Activated CD4-positive, alpha-beta T cell treated with anti-CD3 and anti-CD28 coated beads for 48 hours (primary cell): ENCODE measurements at regions not wholly inside any gene's neighbourhood (a gene's known extent, or its start where the extent isn't known, plus 50 kb on each side); places are given as distances from the start of the nearest gene placed in this dataset.

ENCODE experiments used
- DNase-seq: peaks from one replicate; pipeline ENCODE4 v3.0.0-alpha.2; 2020

DNA sequence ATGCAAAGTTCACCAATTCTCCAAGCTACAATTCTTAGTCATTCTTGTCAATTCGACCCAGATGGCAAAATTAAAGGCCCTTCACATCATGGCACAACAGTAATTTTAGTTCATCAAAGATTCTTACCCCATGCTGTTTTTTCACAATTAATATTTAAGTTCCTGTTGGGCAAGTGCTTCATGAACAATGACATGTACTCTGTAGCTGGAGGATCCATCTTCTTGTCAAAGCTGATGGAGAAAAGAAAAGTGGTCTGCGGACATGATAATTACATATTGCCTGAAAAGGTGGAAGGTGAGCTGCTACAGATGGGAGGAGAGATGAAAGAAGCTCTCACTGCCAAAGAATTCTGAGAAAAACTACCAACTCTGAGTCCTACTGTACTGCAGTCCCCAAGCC is 1370.3 kb upstream of the SLC10A2 start:
- no peak for DNase-seq

DNA sequence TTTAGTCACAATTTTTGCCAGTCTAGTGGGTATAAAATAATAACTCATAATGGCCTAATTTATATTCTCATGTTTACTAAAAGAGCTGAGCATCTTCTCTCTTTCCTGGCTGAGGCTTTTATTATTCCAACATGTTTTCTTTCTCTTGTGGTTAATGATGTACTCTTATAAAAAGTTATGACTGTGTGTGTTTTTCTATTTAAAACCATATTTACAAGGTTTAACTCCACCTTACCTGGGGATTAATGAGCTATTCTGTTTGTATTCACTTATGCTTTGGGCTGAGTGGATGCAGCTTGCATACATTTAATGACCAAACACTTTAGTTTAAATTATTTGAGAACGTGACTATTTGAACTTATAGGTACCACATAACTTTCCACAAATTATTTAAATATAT is 1365.7 kb upstream of the SLC10A2 start:
- DNase-seq: no peak

DNA sequence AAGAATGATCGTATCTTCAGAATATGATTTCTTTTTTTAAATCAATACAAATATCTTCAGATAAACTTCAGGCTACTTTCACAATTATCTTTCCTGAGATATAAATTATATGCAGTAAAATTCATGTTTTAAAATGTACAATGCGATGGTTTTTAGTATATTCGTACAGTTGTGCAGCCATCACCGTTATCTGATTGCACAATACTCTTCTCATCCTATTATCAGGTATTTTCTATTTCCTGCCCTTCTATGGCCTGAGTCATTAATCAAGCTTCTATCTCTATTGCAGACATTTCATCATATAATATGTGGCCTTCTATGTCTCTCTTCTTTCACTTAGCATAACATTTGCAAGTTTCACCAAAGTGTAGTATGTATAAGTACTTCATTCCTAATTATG is 1360.2 kb upstream of the SLC10A2 start:
- no peak for DNase-seq

DNA sequence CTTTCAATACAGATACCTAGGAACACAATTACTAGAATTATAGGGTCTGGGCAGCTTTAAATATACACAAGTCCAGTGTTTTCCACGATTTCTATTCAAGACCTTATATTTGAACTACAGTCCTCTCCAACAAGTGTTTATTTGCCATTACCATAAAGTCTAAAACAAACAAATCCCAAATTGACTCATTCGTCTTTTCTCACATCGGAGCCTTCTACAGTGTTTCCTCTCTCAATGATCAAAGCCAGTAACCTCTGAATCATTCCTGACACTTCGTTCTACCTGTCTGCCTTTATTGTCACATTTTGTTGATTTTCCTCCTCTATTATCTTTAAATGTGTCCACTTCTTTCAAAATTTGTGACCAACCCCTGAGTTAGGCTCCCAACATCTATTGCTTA is 1356.5 kb upstream of the SLC10A2 start:
- no peak for DNase-seq

- no peak for DNase-seq
Observed at GRCh38 chr13:104416973-104417372, 1350.8 kb upstream of the SLC10A2 start.

DNA sequence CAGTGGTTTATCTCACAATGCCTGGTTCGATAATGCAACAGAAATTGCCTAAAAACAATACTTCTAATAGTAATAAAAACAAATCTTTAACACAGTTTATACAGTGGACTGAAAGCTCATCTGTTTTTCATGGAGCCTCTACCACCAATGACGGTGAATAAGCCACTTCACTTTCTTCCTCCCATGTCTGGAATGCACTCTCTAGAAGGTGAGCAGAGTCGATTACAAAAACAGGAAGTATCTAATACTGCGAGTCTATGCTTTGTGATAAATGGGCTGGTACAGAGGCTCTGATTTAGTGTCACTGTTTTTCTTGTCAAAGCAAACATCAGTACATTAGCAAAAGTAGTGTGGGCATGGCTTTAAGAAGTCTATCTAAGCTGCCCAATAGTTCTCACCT is 1348.6 kb upstream of the SLC10A2 start:
- DNase-seq: no peak

- no peak for DNase-seq
Observed at GRCh38 chr13:104414181-104414580, 1348.0 kb upstream of the SLC10A2 start.

DNA sequence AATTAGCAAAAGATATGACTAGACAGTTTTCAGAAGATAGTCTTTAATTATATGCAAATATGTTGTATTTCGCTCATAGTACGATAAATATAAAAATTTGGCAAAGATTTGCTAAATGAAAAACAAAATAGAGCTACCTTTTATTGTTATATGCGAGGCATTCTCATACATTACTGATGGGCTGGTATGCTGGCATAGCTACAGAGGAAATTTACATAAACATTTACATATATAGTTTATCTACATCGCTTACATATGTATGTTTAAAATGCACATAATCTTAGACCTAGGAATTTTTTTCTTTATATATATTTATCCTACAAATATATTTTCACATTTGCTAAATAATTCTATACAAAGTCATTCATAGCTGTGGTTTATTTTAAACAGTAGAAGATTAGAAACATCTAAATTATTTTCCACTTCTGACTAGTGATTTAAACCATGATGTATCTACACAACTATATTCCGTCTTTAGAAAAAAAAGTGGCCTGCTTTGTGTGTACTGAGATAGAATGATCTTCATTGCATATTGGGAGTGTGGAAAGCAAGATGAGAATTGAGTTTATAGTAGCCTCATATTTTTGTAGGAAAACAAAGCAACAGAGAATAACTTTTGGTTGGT is 1345.0 kb upstream of the SLC10A2 start:
- DNase-seq: no peak

DNA sequence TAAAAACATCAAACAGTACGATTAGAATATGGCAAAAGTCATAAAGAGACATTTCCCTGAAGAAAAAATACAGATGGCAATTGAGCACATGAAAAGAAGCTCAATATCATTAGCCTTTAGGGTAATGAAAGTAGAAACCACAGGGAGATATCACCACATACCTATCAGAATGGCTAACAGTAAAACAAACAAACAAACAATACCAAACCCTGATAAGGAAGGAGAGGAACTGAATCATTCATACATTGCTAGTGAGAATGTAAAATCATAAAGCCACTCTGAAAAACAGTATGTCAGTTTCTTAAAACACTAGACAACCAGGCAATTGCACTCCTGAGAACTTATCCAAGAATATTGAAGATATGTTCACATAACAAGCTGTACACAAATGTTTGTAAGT is 1342.5 kb upstream of the SLC10A2 start:
- DNase-seq: no peak

DNA sequence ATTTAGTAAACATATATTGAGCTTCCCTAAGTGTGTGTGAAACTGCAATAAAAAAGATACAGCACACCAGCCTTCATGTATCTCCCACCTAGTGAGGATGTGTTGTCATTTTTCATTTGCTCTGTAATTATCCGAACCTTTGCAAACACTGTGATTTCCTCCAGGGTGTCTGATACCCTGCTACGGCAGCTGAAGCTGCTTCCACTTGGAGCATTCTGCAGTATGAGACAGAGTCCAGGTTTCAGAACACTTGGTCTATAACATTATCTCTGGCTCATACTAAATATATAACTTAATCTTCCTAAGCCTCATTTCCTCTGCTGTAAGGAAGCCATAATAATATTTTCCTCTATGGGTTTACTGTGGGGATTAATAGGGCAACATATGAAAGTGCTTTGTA is 1338.1 kb upstream of the SLC10A2 start:
- DNase-seq: no peak

DNA sequence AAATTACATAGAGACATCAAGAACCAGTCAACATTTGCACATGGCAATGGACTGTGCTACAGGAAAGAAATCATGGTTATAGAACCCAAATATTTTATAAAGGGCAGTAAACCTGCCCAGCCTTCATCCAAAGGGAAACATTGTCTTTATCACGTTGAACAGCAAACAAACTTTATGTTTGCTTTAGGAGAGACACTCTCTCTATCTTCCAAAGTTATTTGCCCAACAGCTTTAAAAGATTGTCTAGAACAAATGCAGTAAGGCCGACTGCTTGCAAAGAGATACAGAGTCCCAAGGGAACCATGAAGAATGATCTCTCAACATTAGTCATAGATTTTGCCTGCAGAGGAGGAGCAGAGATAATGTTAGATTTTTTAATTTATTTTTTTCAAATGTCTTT is 1323.5 kb upstream of the SLC10A2 start:
- no peak for DNase-seq

DNA sequence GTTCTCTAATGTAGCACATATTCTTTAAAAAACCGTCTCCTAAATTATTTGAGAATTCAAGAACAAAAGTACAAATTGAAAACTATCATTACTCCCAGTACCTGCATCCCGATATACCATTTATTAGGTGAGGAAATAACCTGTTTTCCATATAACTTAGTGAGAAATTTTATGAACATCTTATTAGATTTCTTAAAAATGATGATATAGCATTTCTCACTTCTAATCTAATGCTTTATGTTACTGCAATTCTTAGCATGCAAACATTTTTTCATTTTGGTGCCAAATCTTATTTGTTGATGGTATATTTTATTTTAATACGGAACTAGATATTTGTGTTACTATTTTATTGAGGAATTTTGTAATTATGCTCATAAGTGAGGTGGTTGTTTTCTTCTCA is 1321.3 kb upstream of the SLC10A2 start:
- no peak for DNase-seq

GRCh38 chr13:104385404-104385803 is 1319.2 kb upstream of the SLC10A2 start:
- DNase-seq: no peak

GRCh38 chr13:104382951-104383350 is 1316.7 kb upstream of the SLC10A2 start:
- DNase-seq: no peak

GRCh38 chr13:104376588-104376987 is 1310.4 kb upstream of the SLC10A2 start:
- no peak for DNase-seq

- no peak for DNase-seq
Observed at GRCh38 chr13:104375614-104376013, 1309.4 kb upstream of the SLC10A2 start.

GRCh38 chr13:104372095-104372655 is 1306.0 kb upstream of the SLC10A2 start:
- DNase-seq: no peak

DNA sequence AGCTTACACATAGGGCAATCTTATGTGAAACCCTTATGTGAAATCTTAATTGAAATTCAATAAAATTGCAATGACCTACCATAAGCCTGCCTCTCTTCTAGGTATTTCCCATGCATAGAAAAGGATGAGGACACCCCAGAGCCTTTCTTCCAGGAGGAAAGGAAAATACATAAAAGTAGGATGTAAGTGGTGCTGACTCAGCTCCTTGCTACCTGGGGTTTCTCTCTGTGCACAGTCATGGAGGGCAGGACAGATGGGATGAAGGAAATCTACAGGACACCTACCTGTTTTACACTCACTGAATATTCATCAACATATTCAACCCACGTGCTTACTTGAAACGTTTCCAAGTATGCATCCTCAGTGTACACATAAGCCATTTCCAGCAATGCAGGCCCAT is 1299.2 kb upstream of the SLC10A2 start:
- no peak for DNase-seq

GRCh38 chr13:104357672-104358354 is 1291.6 kb upstream of the SLC10A2 start:
- DNase-seq: no peak

DNA sequence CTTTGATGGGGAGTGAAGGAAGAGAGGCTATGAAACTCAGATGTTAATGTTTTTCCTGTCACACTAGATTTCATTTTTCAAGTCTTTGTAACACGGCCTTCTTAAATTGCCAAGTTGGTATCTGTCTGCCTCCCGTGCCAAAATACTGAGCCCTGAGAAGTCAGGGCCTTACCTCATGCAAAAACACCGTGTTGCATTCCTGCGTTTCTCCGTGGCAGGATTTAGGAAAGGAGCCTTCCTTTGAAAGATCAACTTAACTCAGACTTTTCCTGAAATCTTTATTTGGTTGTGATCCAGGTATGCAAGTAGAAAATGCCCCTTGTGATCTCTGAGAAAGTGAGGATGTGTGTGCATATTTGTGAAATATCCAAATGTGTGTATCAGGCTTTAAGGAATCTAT is 1291.0 kb upstream of the SLC10A2 start:
- DNase-seq: no peak

- DNase-seq: no peak
Observed at GRCh38 chr13:104355041-104355670, 1288.9 kb upstream of the SLC10A2 start.

DNA sequence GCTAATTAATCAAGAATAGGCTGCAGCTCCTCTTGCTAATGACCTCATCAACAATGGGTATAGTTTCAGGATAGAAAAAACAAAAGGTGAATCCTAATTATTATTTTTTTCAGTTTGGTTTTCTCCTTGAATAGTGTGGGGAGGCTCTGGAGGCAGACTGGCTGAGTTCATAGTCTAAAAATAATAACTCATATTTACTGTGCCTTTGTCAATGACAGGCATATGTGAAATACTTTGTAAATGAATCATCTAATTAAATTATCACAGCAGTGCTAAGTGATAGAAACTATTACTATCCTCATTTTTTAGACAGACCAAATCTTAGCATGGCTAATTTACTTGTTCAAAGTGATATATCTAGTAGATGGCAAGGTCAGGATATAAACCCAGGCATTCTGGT is 1261.0 kb upstream of the SLC10A2 start:
- DNase-seq: no peak

GRCh38 chr13:104326523-104326922 is 1260.3 kb upstream of the SLC10A2 start:
- DNase-seq: no peak

DNA sequence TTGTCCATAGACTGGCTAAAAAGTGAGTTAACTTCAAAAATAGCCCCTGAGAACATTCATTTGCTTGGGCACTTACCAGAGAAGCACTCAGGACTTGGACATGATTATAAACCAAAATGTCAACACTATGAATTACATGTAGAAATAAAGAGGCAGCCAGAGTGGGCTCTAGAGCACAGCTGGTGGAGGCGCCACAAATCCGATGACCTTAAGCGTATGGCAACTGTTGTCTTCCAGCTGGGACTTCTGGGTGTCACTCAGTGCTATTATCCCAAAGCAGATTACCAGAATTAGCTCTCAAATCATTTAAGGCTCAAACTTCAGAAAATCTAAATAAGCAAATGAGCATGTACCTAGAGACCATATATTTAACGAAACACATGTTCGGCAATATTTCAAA is 1255.5 kb upstream of the SLC10A2 start:
- no peak for DNase-seq
